Caki2 (cell line): ENCODE measurements at regions not wholly inside any gene's neighbourhood (a gene's known extent, or its start where the extent isn't known, plus 50 kb on each side); places are given as distances from the start of the nearest gene placed in this dataset.

Experiments used
- DNase-seq: peaks from one replicate; pipeline ENCODE4 v3.0.0-alpha.2; 2015; ENCODE audit warnings: low read depth
- in situ Hi-C: cut with HindIII; loops from 2 replicates; pipeline ENCODE4 v1.10.0; 2016; ENCODE audit warnings: low sequenced_read_pairs, low pct_unique_long_range_greater_than_20kb, mixed read lengths

GRCh38 chr4:181661923-181662322, 581.3 kb upstream of the TENM3 start:
- in situ Hi-C loops = no loop called here
- DNase-seq = no peak

- in situ Hi-C loops = no loop called here
- no peak for DNase-seq
These were observed 580.8 kb upstream of the TENM3 start for GRCh38 chr4:181662383-181662782.

GRCh38 chr4:181670506-181670905, 572.7 kb upstream of the TENM3 start:
- in situ Hi-C loops = no loop called here
- no peak for DNase-seq

GRCh38 chr4:181671672-181672071, 571.5 kb upstream of the TENM3 start:
- in situ Hi-C loops = no loop called here
- DNase-seq = no peak

GRCh38 chr4:181672751-181673150, 570.5 kb upstream of the TENM3 start:
- no peak for DNase-seq
- in situ Hi-C loops = no loop called here

GRCh38 chr4:181674315-181674875, 568.8 kb upstream of the TENM3 start:
- in situ Hi-C loops = no loop called here
- DNase-seq = no peak

- DNase-seq = no peak
These were observed 566.7 kb upstream of the TENM3 start for GRCh38 chr4:181676546-181676945.

GRCh38 chr4:181677201-181677600, 566.0 kb upstream of the TENM3 start:
- in situ Hi-C loops = no loop called here
- DNase-seq = no peak

More at GRCh38 chr4:181676546-181676945, 566.7 kb upstream of the TENM3 start:
- in situ Hi-C loops = no loop called here

GRCh38 chr4:181677621-181678020, 565.6 kb upstream of the TENM3 start:
- no peak for DNase-seq

GRCh38 chr4:181679754-181680153, 563.4 kb upstream of the TENM3 start:
- DNase-seq = no peak
- in situ Hi-C loops = no loop called here

More at GRCh38 chr4:181677621-181678020, 565.6 kb upstream of the TENM3 start:
- in situ Hi-C loops = no loop called here

GRCh38 chr4:181682367-181683047, 560.7 kb upstream of the TENM3 start:
- in situ Hi-C loops = no loop called here
- DNase-seq = no peak

GRCh38 chr4:181684310-181684709, 558.9 kb upstream of the TENM3 start:
- DNase-seq = peak; percentile 0

GRCh38 chr4:181685461-181685860, 557.7 kb upstream of the TENM3 start:
- in situ Hi-C loops = no loop called here
- DNase-seq = peak; percentile 7

More at GRCh38 chr4:181684310-181684709, 558.9 kb upstream of the TENM3 start:
- in situ Hi-C loops = no loop called here

GRCh38 chr4:181685911-181686310, 557.3 kb upstream of the TENM3 start:
- peak; percentile 35 for DNase-seq
- in situ Hi-C loops = no loop called here

- in situ Hi-C loops = no loop called here
- DNase-seq = no peak
These were observed 556.1 kb upstream of the TENM3 start for GRCh38 chr4:181687116-181687515.

GRCh38 chr4:181688432-181688831, 554.8 kb upstream of the TENM3 start:
- in situ Hi-C loops = no loop called here
- no peak for DNase-seq

GRCh38 chr4:181688872-181689271, 554.3 kb upstream of the TENM3 start:
- in situ Hi-C loops = no loop called here
- DNase-seq = no peak

- in situ Hi-C loops = no loop called here
- DNase-seq = no peak
These were observed 552.7 kb upstream of the TENM3 start for GRCh38 chr4:181690498-181690897.

GRCh38 chr4:181692965-181693364, 550.2 kb upstream of the TENM3 start:
- DNase-seq = no peak
- in situ Hi-C loops = no loop called here

GRCh38 chr4:181693517-181693916, 549.7 kb upstream of the TENM3 start:
- in situ Hi-C loops = no loop called here
- DNase-seq = no peak
